ENCODE measurements at regions not wholly inside any gene's neighbourhood (a gene's known extent, or its start where the extent isn't known, plus 50 kb on each side); places are given as distances from the start of the nearest gene placed in this dataset.

GRCh38 chr4:146577111-146577510 is 55.4 kb upstream of the SLC10A7 start:
- no peak overlapping the region for H3K27ac ChIP-seq (ENCODE audit: low read depth in 2 of 2, low read length in 2 of 2)
- H3K27me3 ChIP-seq (ENCODE audit: control insufficient read depth, insufficient read depth, low read length) = no peaks in the 10 kb centered on the region
- H3K4me1 ChIP-seq (ENCODE audit: control insufficient read depth in 2 of 3, insufficient read depth in 2 of 3, low read depth in 1 of 3, low read length in 3 of 3) = no peaks in the 10 kb centered on the region
- peak in 1 of 5 donors; percentile 8 for DNase-seq
- no peak overlapping the region for H3K4me3 ChIP-seq (ENCODE audit: low read length in 3 of 3)
- TF ChIP-seq CTCF (IDR thresholded peaks at IDR 0.05; ENCODE audit: borderline replicate concordance, extremely low read depth, insufficient read depth) = no peak
- intact Hi-C loops (cut with DNase I) = no loop called here
- H3K36me3 ChIP-seq (ENCODE audit: control insufficient read depth in 2 of 3, insufficient read depth in 3 of 3, low read length in 3 of 3) = no peaks in the 10 kb centered on the region
- FAIRE-seq = no peak
- no peaks in the 10 kb centered on the region for H3K9me3 ChIP-seq (ENCODE audit: control insufficient read depth in 2 of 3, insufficient read depth in 1 of 3, low read length in 3 of 3)
- no peak overlapping the region for H3K9ac ChIP-seq (ENCODE audit: low read length in 3 of 3)

DNA sequence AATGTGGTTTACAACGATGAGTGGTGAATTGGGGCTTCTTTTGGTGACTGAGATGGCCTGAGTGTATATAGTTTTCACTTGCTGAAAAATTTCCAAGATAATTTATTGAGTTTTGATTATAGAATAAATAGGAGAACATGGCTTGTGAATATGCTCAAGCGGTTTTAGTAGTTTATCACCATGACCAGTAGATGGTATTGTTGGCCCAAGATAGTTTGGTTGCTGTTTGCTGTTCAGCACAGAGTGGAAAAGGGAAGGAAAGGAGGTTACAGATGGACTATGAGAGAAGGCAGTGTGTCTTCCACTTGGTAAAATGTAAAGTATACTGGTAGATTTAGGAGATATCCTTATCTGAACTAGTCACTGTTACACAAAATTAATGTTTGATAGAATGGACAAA is 55.8 kb upstream of the POU4F2 start:
- Histone ChIP-seq H3K27ac (ENCODE audit: low read depth in 2 of 2, low read length in 2 of 2) (no peak overlapping the region), H3K36me3 (ENCODE audit: control insufficient read depth in 2 of 3, insufficient read depth in 3 of 3, low read length in 3 of 3) (no peaks in the 10 kb centered on the region), H3K4me3 (ENCODE audit: low read length in 3 of 3) (no peak overlapping the region), H3K9me3 (ENCODE audit: control insufficient read depth in 2 of 3, insufficient read depth in 1 of 3, low read length in 3 of 3) (peaks cover 0 to 6% (median 0%) of the 10 kb centered on the region in 3 donors), H3K27me3 (ENCODE audit: control insufficient read depth, insufficient read depth, low read length) (no peaks in the 10 kb centered on the region), H3K4me1 (ENCODE audit: control insufficient read depth in 2 of 3, insufficient read depth in 2 of 3, low read depth in 1 of 3, low read length in 3 of 3) (no peaks in the 10 kb centered on the region), H3K9ac (ENCODE audit: low read length in 3 of 3) (no peak overlapping the region)
- FAIRE-seq (no peak), DNase-seq (no peak)
- intact Hi-C loops (cut with DNase I) = no loop called here
- TF ChIP-seq CTCF (IDR thresholded peaks at IDR 0.05; ENCODE audit: borderline replicate concordance, extremely low read depth, insufficient read depth) = no peak

GRCh38 chr4:146585761-146586333 is 52.8 kb upstream of the POU4F2 start:
- no peak for TF ChIP-seq CTCF (IDR thresholded peaks at IDR 0.05; ENCODE audit: borderline replicate concordance, extremely low read depth, insufficient read depth)
- no peak overlapping the region for H3K4me3 ChIP-seq (ENCODE audit: low read length in 3 of 3)
- H3K9me3 ChIP-seq (ENCODE audit: control insufficient read depth in 2 of 3, insufficient read depth in 1 of 3, low read length in 3 of 3) = peaks cover 0 to 6% (median 0%) of the 10 kb centered on the region in 3 donors
- intact Hi-C loops (cut with DNase I) = no loop called here
- no peak overlapping the region for H3K27ac ChIP-seq (ENCODE audit: low read depth in 2 of 2, low read length in 2 of 2)
- H3K4me1 ChIP-seq (ENCODE audit: control insufficient read depth in 2 of 3, insufficient read depth in 2 of 3, low read depth in 1 of 3, low read length in 3 of 3) = no peaks in the 10 kb centered on the region
- no peaks in the 10 kb centered on the region for H3K27me3 ChIP-seq (ENCODE audit: control insufficient read depth, insufficient read depth, low read length)
- FAIRE-seq (no peak), DNase-seq (no peak)
- no peak overlapping the region for H3K9ac ChIP-seq (ENCODE audit: low read length in 3 of 3)
- H3K36me3 ChIP-seq (ENCODE audit: control insufficient read depth in 2 of 3, insufficient read depth in 3 of 3, low read length in 3 of 3) = no peaks in the 10 kb centered on the region

Measured in kidney (tissue), 13 donors.